Activated CD8-positive, alpha-beta memory T cell treated with anti-CD3 and anti-CD28 coated beads, Interleukin-2, amount 50 U/mL, for 24 hours (primary cell): ENCODE measurements at regions not wholly inside any gene's neighbourhood (a gene's known extent, or its start where the extent isn't known, plus 50 kb on each side); places are given as distances from the start of the nearest gene placed in this dataset.

Experiments
- DNase-seq: peaks from one replicate; pipeline ENCODE4 v3.0.0-alpha.2; 2020; ENCODE audit errors: extremely low read depth

DNA sequence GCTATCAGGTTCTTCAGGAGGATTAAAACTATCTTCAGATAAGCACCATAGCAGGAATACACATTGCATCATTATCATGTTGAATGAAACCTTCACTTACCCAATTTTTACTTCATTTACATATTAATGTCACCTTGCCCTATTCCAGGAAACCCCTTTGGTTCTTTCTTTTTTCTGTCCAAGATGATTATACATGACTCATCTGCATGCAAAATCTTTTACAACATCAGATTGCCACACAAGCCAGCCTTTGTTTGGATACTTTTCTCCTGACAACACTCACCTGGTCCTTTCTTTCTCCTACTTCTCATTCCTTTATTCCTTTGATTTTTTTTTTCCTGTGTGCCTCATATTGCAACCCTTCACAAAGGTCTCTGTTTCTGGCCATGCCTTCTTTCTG lies 200.5 kb upstream of the POU3F2 start:
- DNase-seq = no peak

DNA sequence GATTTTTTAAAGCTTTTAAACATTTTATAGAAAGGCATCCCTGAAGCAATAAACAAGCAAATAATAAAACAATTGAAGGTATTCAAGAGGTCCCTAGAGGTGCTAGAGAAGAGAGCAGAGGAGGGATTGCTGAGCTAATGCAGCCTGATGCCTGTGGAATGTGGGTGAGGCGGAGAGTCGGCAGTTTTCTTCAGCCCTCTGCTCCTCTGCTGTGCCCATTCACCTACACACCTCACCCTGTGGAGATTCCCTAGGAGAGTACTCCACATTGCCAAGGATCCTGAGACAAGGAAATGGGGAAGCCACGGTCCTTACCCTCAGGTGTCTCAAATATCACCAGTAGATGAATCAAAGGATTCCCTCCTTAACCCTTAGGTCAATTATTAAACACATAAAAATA lies 199.8 kb upstream of the POU3F2 start:
- no peak for DNase-seq

DNA sequence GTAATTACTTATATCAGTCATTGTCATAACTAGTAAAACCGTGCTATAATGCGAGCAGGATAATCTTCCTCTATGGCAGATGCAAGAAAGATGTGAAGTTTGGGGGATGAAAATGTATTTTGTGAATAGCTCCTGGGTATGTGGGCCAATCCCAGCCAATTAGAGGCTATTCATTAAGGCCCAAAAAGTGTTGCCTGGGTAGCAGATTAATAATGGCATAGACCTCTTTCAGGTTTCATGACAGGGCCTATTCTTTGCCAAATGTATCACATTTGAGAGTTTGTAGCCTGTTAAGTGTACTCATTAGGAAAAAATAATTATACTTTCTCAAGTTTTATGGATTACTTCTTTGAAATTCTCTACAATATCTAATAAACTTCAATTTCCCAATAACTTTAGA lies 199.2 kb upstream of the POU3F2 start:
- no peak for DNase-seq

DNA sequence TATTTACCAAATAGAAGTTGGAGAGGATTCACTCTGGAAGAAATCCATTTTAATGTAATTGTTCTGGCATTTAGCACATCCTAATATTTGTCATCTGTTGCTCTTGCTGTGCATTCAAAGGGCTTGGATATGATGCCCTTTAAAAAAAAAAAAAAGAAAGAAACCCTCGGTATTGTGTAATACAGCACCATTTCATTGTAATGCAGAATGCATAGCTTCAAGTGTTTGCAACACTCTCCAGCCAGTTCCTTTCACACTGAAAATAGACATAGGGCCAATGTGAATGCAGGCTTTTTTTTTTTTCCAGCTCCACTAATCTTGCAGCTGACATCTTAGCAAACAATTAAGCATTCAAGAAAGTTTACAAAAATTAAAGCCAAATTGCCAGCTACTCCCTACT lies 197.4 kb upstream of the POU3F2 start:
- no peak for DNase-seq

DNA sequence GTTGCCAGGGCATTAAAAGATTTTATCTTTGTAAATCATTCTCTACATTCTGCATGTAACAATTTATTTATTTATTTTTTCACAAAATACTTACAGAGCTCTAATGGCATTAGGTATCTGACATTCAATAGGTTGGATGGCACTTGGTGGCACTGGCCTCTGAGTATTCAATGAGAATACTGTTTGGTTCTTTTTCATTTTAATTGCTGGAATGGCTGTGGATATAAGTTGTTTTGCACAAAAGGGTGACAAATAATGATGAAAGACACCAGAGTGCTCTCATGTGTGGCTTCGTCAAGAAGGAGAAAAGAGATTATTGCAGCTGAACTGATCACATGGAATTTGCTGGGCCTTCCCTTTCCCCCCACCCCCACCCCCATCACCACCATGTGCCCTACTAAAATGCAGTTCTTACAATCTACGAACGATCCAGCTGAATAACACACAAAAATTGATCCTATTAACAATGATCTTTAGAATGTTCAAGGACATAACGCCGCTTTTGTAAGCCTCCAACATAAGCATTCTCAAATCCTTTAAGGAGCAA lies 195.2 kb upstream of the POU3F2 start:
- no peak for DNase-seq

DNA sequence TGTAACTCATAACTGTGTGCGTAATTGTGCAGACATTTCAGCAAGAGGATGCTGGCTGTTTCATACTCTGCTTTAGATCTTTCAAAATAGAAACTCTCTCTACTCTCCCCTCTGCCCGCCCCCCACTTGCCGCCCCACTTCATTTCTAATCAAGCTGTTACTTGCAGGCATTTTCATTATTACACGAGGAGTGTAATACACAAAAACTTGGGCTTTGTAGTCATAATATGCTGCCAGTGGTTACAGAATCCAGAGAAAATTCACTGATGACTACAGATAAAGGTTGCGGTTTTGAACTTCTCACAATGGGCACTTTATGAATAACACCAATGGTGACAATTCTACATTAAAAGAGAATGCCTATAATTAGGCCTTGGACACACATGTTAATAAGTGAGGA lies 194.0 kb upstream of the POU3F2 start:
- DNase-seq = no peak

DNA sequence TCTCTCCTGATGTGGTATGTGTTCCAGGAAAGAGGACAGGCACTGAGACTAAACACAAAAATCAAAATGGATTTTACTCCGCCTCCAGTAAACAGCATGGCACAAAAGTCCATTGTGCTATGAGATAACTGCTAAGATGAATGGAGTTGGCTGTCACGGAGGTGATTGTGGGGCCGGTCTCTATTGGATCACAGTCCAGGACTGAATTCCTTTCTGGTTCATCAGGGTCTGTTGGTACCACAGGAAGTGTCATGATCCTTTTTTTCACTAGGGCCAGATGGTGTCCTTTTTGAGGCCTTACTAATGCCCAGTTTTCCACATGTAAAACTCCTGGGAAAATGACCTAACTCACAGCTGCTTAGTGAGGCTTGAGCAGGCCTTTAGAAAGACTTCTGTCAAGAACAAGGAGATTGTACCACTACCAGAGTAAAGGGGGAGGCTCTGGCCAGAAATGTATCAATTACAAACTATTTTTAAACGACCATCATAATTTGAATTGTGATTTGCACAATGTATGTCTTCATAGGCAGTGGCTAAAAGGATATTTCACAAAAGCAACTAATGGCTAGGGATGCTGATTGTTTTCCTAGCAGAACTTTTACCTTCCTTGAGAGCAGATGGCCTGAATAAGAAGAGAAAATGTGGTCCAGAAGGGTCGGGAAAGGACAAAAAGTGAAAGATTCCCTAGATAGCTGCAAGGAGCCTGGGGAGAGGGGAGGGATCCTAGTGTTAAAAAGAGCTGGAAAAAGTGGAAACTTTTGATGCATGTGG lies 192.2 kb upstream of the POU3F2 start:
- DNase-seq = no peak

DNA sequence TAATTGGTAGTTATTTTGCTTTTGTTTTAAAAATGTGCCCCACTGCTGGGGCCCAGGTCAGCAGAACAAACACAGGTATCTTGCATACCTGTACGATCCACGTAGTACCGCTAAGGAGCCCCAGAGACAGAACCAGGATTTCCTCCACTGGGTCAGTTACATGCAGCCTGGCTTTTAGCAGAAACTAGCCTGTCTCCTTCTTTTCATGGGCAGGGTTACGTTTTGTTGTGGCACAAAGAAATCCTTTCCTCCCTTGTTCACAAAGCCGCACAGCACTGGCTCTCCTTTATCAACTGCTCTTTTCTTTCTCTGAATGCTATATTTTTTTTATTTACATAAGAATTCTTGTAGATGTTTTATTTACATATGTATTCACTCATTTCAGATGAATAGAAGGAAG lies 190.3 kb upstream of the POU3F2 start:
- DNase-seq = no peak

DNA sequence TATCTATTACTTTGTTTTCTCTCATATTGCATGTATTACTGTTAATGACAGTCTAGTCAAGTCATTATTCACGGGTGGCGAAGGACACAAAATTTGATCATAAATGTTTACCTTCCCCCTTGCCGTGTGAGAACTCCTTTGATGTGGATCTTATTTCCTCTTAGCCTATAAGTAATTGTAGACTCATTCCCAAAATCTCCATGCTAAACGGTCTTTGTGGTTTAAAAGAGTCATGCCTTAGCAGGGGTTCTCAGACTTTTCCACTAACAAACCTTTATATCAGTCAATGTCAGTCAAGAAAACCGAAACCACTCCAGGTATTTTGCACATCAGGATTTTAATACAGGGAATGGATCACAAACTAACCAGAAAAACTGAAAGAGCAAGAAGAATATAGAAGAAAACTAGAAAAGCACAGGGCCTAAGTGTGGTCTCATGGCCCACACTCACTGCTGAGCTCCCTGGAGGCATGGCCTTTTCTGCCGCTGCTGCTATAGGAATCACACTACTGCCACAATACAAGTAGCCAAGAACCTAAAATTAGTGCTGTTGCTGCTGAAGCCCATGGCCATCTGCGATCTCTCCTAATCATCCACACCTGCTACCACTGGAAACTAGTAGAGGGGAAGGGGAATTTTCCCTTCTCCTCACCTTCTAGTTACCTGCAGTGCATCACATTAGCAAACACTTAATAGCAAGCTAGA lies 186.0 kb upstream of the POU3F2 start:
- DNase-seq = no peak

DNA sequence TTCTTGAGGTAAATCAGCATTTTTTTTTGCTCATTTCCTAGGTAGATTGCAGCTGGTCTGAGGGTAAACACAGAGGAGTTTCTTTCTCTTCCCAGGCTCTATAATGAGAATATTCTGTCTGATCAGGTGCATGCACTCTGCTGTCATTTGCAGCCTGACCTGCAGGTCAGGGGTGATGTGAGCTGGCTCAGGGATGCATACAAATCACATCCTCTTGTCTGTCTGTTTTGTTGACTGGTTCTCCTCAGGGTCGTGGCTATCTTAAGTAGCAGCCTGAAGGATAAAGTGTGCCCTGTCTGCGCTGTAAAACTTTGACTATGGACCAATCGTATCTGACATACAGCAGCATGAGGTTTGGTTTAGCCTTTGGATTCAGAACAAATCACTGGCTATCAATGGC lies 183.4 kb upstream of the POU3F2 start:
- DNase-seq = no peak

DNA sequence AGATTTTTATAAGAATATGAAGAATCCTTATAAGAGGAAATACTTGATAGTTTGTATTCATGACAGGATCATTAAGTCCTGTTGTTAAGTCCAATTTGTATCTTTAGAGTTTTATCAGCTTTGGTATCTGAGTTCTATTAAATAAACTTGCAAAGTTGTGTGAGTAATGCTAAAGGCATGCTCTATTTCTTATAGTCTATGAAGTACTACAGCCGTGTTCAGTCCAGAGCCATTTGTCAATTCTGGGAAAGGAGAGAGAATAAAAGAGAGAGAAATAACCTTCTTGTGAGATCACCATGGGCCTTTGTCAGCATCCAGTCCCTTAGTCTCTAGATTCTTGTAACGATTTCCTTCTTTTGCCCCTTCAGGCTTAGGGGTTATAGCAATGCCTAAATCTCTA lies 181.2 kb upstream of the POU3F2 start:
- no peak for DNase-seq

DNA sequence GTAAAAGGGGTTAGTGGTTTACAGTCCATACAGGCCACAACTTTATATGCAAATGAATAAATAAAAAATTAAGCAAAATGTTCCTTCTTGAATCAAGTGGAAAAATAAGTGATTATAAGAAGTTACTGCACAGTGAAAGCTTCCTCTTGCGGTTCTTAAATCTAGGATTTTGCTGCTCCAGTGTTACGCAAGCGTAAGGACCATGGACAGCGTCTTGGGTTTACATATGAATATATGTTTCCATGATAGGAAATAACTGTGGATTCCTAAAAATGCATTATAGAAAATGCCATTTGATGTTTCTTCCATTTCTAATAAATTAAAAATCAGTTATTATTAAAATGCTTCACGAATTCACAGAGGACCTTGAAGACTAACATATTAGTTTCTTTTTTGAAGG lies 176.6 kb upstream of the POU3F2 start:
- no peak for DNase-seq

DNA sequence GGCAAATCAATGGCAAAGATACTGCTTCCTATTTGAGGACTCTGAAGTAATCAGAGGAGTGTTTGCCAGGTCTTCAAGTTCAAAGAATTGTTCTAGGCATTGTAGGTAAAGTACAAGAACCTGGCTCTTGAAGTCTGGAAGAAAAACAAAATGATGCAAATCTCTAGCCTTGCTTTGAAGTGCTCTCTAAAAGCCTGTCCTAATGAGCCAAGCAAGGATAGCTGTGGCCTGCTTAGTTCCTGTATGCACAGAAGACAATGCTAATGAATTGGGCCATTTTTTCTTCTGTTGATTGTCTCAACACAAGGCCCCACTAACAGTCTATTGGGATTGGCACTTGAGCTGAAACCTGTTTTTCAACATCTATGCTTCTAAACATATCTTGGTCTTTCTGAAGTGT lies 165.0 kb upstream of the POU3F2 start:
- DNase-seq = no peak

DNA sequence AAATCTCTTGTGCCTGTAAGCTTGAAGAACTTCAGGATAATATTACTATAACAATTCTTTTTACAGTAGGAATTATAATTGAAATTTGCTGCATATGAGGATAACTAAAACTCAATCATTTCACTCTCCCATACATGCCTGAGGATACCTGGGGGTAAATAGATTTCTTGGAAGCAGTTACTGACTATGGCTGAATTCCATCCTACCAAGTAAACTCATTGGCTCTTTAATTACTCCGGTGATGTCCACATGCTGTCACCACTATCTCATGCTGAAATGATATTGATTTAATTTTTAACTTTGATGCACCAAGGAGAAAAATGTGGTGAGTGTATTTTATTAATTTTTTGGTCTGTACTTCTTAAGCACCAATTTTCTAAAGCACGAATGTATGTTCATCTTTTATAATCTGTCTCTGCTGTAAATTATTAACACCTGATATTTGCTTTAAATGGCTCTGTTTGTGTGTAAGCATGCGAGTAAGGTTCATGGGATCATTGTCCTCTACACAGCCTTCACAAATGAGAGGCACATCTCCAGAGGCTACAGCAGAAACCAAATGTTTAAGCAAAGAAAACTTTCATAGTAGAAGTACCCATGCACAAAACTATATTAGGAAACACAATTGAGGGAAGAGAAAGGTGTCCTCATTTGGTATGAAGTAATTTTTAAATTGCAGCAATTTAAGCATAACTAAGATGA lies 164.2 kb upstream of the POU3F2 start:
- DNase-seq = no peak

DNA sequence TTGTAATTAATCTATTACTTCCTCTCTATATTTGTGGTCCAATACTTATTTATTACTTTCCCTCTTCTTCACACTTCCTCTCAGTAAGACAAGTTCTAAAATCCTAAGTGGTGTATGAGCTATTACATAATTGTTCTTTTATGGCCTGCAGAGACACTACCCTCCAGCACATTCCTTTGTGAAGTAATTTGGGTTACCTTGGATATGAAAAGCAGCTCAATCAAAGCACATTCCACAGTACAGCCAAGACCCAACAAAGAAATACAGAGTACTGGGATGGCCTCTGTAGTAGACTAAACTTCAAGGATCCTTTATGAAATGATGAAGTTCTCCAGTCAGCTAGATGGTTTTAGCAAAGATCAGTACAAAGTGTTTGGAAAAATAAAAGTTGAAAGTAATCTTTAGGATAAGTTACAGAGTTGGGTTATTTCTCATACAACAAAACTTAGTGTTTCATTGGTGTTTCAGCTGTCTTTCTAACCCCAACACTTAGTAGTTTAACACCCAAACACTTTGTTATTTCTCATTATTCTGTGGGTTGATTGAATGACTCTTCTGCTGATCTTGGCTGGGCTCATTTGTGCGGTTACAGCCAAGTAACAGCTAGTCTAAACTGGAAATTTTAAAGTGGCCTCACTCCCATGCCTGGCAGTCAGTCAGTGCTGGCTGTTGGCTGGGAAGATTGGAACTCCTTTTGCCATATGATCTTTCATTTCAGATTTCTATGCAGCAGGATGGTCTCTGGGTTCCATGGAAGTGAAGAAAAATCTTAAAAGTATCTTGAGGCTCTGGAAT lies 161.5 kb upstream of the POU3F2 start:
- no peak for DNase-seq

DNA sequence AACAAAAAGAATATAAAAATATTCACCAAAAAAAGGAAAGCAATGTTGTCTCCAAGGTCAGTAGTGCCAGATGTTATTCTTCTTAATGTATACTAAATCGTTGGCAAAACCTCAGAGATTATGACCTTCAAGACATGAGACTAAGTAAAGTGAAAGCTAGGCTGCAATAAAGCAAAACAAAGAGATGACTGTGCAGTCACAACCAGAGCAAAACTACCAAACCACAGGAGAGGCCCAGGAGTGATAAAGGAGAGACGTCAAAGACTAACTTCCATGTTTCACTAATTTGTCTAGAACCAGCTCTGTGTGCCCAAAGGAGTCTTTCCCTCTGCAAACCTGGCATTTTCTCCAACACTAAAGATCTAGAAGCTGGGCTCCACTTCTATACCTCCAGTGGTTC lies 155.9 kb upstream of the POU3F2 start:
- DNase-seq = no peak

DNA sequence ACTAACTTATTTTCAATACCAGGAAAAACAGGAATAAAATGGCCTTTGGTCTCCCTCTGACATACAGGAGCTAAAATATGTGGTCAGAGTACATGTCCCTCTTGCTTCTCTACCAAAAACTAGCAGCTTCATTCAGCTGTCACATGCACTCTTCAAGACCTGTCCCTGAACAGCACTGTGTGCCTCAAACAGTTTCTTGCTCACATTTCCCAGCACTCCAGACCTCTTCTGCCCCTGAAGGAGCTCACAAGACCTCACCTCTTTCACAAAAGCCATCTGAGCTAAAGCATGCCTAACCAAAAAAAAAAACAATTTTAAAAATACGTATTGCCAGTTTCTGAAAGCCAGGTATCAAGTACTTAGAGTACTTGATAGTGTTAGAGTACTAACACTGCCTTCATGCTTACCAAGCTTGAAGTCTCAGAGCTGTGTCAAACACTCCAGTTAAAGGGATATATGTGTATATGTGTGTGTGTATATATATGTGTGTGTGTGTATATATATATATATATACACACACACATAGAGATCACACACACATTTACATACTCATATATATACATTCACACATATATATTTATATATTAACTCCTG lies 148.3 kb upstream of the POU3F2 start:
- DNase-seq = no peak

DNA sequence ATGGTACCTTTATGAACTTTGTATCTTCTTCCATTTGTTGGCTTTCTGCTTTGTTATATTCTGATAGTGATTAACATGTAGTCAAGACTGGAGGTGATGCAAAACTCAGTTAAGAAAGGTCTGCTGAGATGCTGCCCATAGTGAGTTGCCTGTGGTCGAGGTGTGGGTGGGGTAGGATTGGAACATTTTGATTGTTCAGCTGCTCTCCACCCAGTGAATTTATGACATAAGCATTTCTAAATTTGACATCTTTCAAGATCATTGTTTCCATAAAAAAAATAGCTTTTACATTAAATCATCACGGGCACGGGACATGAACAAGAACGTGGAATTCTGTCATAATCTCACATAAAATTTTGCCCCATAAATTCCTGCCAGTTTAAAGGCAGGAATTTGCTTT lies 146.6 kb upstream of the POU3F2 start:
- DNase-seq = no peak

DNA sequence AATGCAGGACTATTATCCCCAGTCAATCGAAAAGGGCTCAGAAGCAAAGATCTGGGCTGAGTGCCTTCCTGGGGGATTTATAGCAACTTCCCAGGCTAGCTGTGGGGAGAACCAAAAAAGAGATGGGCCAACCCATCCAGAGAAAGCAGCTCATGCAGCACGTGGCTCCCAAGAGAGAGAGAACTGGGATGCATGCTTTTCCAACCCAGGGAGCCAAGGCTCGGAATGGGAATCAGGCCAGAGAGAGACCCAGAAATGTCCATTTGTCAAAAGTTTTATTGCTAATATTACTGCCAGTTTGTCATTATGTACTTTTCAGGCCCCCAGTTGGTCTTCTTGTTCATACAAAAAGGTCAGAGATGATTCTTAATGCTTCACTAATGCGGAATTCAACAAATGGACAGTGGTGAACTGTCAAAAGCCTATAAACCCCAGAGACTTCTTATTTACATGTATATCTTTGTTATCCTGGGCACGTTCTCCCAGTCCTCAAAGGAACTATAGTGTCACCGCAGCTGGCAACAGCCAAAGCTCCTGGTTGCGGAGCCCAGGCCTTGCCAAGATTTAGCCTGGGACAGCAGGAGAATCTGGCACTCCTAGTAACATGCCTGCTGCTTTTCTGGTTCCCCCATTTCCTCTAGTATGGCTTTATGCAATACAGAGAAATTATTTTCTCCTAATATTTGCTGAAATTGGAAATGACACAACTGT lies 139.1 kb upstream of the POU3F2 start:
- DNase-seq = no peak

DNA sequence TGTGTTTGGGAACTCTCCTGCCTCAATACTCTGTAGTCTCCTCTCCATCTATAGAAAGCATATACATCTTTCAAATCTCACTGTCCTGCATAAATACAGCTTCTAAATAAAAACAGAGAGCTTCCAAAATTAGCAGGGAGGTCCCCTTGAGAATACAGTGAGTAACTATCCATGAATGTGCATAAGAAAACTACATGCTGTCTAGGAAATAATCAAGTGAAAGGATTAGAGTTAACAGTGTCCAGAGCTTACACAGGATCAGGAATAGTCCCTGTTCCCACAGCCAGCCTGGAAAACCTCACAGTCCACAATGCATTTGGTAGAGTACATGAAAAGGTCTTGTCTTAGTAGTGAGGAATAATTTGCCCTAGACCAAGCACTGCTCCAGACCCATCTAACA lies 123.0 kb upstream of the POU3F2 start:
- DNase-seq = no peak

DNA sequence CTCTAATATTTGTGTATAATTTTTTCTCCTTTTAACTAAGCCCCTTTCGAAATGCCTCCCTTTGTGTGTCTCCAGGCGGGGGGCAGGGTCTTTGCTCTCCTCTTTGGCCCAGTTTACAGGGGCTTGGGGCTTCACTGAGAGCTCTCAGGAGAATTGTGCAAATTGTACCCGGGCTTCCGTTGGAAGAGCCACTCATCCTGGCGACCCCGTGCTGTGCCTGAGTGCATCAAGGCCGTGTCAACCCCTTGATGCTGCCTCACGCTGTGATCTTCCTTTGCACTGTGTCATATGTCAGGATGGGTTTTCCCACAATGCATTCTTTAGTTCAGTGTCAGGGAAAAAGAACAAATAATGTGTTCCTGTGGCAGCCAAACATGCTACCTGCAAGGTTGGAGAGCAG lies 118.0 kb upstream of the POU3F2 start:
- DNase-seq = no peak
